ENCODE measurements at regions not wholly inside any gene's neighbourhood (a gene's known extent, or its start where the extent isn't known, plus 50 kb on each side); places are given as distances from the start of the nearest gene placed in this dataset.
"Not testable (repeated sequence)": the region's sequence is repeated elsewhere in the genome, so short reads cannot be mapped to it uniquely, and the experiment has no call there.

- DNase-seq (ENCODE audit: low read depth in 4 of 4, low spot score in 1 of 4) = peak in 1 of 4 experiments; percentile 49
These were observed 161.2 kb downstream of the C9orf50 start for GRCh38 chr9:129459547-129460322.

GRCh38 chr9:129458663-129459546, 162.0 kb downstream of the C9orf50 start:
- no peak for DNase-seq (ENCODE audit: low read depth in 4 of 4, low spot score in 1 of 4)

- peak in 2 of 4 experiments; percentile 20 to 30 for DNase-seq (ENCODE audit: low read depth in 4 of 4, low spot score in 1 of 4)
These were observed 162.7 kb downstream of the C9orf50 start for GRCh38 chr9:129458155-129458661.

GRCh38 chr9:129457325-129457779, 163.5 kb downstream of the C9orf50 start:
- no peak for DNase-seq (ENCODE audit: low read depth in 4 of 4, low spot score in 1 of 4)

- DNase-seq (ENCODE audit: low read depth in 4 of 4, low spot score in 1 of 4) = no peak
These were observed 164.2 kb downstream of the C9orf50 start for GRCh38 chr9:129456549-129457324.

- no peak for DNase-seq (ENCODE audit: low read depth in 4 of 4, low spot score in 1 of 4)
These were observed 165.5 kb downstream of the C9orf50 start for GRCh38 chr9:129455151-129455995.

- DNase-seq (ENCODE audit: low read depth in 4 of 4, low spot score in 1 of 4) = no peak
These were observed 166.3 kb downstream of the C9orf50 start for GRCh38 chr9:129454467-129455067.

- no peak for DNase-seq (ENCODE audit: low read depth in 4 of 4, low spot score in 1 of 4)
These were observed 167.2 kb downstream of the C9orf50 start for GRCh38 chr9:129453734-129454133.

GRCh38 chr9:129451669-129452068, 169.2 kb downstream of the C9orf50 start:
- no peak for DNase-seq (ENCODE audit: low read depth in 4 of 4, low spot score in 1 of 4)

- DNase-seq (ENCODE audit: low read depth in 4 of 4, low spot score in 1 of 4) = no peak
These were observed 169.7 kb downstream of the C9orf50 start for GRCh38 chr9:129451089-129451656.

GRCh38 chr9:129449066-129449465, 171.8 kb downstream of the C9orf50 start:
- no peak for DNase-seq (ENCODE audit: low read depth in 4 of 4, low spot score in 1 of 4)

GRCh38 chr9:129446828-129447550, 173.9 kb downstream of the C9orf50 start:
- no peak for DNase-seq (ENCODE audit: low read depth in 4 of 4, low spot score in 1 of 4)

GRCh38 chr9:129445794-129446306, 175.1 kb downstream of the C9orf50 start:
- no peak for DNase-seq (ENCODE audit: low read depth in 4 of 4, low spot score in 1 of 4)

GRCh38 chr9:129443515-129444164, 177.3 kb downstream of the C9orf50 start:
- DNase-seq (ENCODE audit: low read depth in 4 of 4, low spot score in 1 of 4) = not testable (repeated sequence)

GRCh38 chr9:129442803-129443511, 177.9 kb downstream of the C9orf50 start:
- no peak for DNase-seq (ENCODE audit: low read depth in 4 of 4, low spot score in 1 of 4)

- no peak for DNase-seq (ENCODE audit: low read depth in 4 of 4, low spot score in 1 of 4)
These were observed 179.0 kb downstream of the C9orf50 start for GRCh38 chr9:129441852-129442251.

GRCh38 chr9:129440435-129441186, 180.3 kb downstream of the C9orf50 start:
- no peak for DNase-seq (ENCODE audit: low read depth in 4 of 4, low spot score in 1 of 4)

All from stimulated activated CD4-positive, alpha-beta T cell treated with anti-CD3 and anti-CD28 coated beads, Interleukin-1b, Interleukin-23, amount 100 ng/mL, for 24 hours (primary cell).